Gastrocnemius medialis (tissue), 4 donors: ENCODE measurements at regions not wholly inside any gene's neighbourhood (a gene's known extent, or its start where the extent isn't known, plus 50 kb on each side); places are given as distances from the start of the nearest gene placed in this dataset.

Source experiments
- ATAC-seq, 2 donors: fragments of 150-250 bp; one replicate each; pipeline ENCODE4 v1.9.1; 2016
- DNase-seq, 2 donors: peaks; one replicate each; pipeline ENCODE4 v3.0.0-alpha.2; 2019
- H3K27ac ChIP-seq, 4 donors: fragments of 200-600 bp; sonication (generic); 1 replicate in 1 of 4; 2 replicates in 3 of 4; pipeline ENCODE4 v1.5.1; 2016 to 2018; ENCODE audit warnings: mild to moderate bottlenecking in 2 of 4, moderate library complexity in 1 of 4
- H3K27me3 ChIP-seq, 3 donors: fragments of 200-600 bp; sonication (generic) in 2 of 3; 1 replicate in 1 of 3; 2 replicates in 2 of 3; pipeline versions ENCODE4 v1.5.1 to v1.6.0; 2016 to 2019; ENCODE audit warnings: mild to moderate bottlenecking in 1 of 3, moderate library complexity in 1 of 3
- H3K36me3 ChIP-seq, 2 donors: fragments of 200-600 bp; sonication (generic) in 1 of 2; one replicate each; pipeline ENCODE4 v1.5.1; 2017 to 2018
- H3K4me1 ChIP-seq, 2 donors: fragments of 200-600 bp; sonication (generic) in 1 of 2; one replicate each; pipeline ENCODE4 v1.5.1; 2016 to 2017; ENCODE audit warnings: mild to moderate bottlenecking in 2 of 2
- H3K4me3 ChIP-seq, 4 donors: fragments of 200-600 bp; sonication (generic) in 3 of 4; 1 replicate in 1 of 4; 2 replicates in 3 of 4; pipeline ENCODE4 v1.5.1; 2016 to 2019; ENCODE audit warnings: mild to moderate bottlenecking in 2 of 4
- H3K9me3 ChIP-seq, 3 donors: fragments of 200-600 bp; sonication (generic) in 2 of 3; 1 replicate in 1 of 3; 2 replicates in 2 of 3; pipeline ENCODE4 v1.5.1; 2016 to 2019
- CTCF ChIP-seq, 5 experiments: fragments of 450-650 bp in 3 of 5; fragments of 200-600 bp in 2 of 5; sonication (generic) in 2 of 5; IDR thresholded peaks in 4 of 5; conservative IDR thresholded peaks in 1 of 5; 1 replicate in 4 of 5; 2 replicates in 1 of 5; pipeline ENCODE4 v1.5.1; 2016 to 2019; ENCODE audit warnings: antibody characterized with exemption in 5 of 5, mild to moderate bottlenecking in 3 of 5, moderate library complexity in 3 of 5
- POLR2A ChIP-seq, 2 donors: fragments of 450-650 bp; IDR thresholded peaks; one replicate each; pipeline ENCODE4 v1.6.1; 2017; ENCODE audit warnings: antibody characterized with exemption in 2 of 2, mild to moderate bottlenecking in 2 of 2, moderate library complexity in 2 of 2
- in situ Hi-C, 4 donors: fragments of 200-750 bp; cut with MboI; loops; one replicate each; pipeline versions ENCODE4 v1.15.0 to v1.8.0; 2017; ENCODE audit warnings: low sequenced_read_pairs in 4 of 4
- intact Hi-C: fragments of 100-400 bp; cut with DNase I; formaldehyde crosslinking; loops from one replicate; pipeline ENCODE4 v1.15.1; 2023; ENCODE audit warnings: low total_unique reads

- Histone ChIP-seq H3K4me1 (no peaks in the 10 kb centered on the region), H3K9me3 (no peaks in the 10 kb centered on the region), H3K27ac (no peak overlapping the region), H3K36me3 (no peaks in the 10 kb centered on the region), H3K27me3 (no peaks in the 10 kb centered on the region), H3K4me3 (no peak overlapping the region)
- intact Hi-C loops = no loop called here
- no peak for TF ChIP-seq CTCF (IDR thresholded peaks at IDR 0.05 in 4 of 5, conservative IDR thresholded peaks at IDR 0.05 in 1 of 5)
- ATAC-seq (no peak), DNase-seq (no peak)
- in situ Hi-C loops = no loop called here
Measured at GRCh38 chr2:180474716-180475115, 467.6 kb upstream of the CWC22 start.

GRCh38 chr2:180473456-180473855 lies 466.4 kb upstream of the CWC22 start:
- H3K36me3 ChIP-seq = no peaks in the 10 kb centered on the region
- H3K4me1 ChIP-seq = no peaks in the 10 kb centered on the region
- TF ChIP-seq CTCF (IDR thresholded peaks at IDR 0.05 in 4 of 5, conservative IDR thresholded peaks at IDR 0.05 in 1 of 5) = no peak
- TF ChIP-seq POLR2A (IDR thresholded peaks at IDR 0.05) = no peak
- in situ Hi-C loops (no loop called here), intact Hi-C loops (no loop called here)
- ATAC-seq = no peak
- no peak overlapping the region for H3K4me3 ChIP-seq
- no peaks in the 10 kb centered on the region for H3K27me3 ChIP-seq
- H3K9me3 ChIP-seq = no peaks in the 10 kb centered on the region
- DNase-seq = no peak
- no peak overlapping the region for H3K27ac ChIP-seq

- Histone ChIP-seq H3K4me1 (no peaks in the 10 kb centered on the region), H3K9me3 (no peaks in the 10 kb centered on the region), H3K27me3 (no peaks in the 10 kb centered on the region), H3K36me3 (no peaks in the 10 kb centered on the region), H3K27ac (no peak overlapping the region), H3K4me3 (no peak overlapping the region)
- in situ Hi-C loops (no loop called here), intact Hi-C loops (no loop called here)
- DNase-seq = no peak
- no peak for ATAC-seq
- TF ChIP-seq POLR2A (IDR thresholded peaks at IDR 0.05) (no peak), CTCF (IDR thresholded peaks at IDR 0.05 in 4 of 5, conservative IDR thresholded peaks at IDR 0.05 in 1 of 5) (no peak)
Measured at GRCh38 chr2:180472133-180472532, 465.0 kb upstream of the CWC22 start.

- DNase-seq (no peak), ATAC-seq (no peak)
- H3K27ac ChIP-seq = no peak overlapping the region
- H3K27me3 ChIP-seq = no peaks in the 10 kb centered on the region
- H3K36me3 ChIP-seq = no peaks in the 10 kb centered on the region
- H3K4me3 ChIP-seq = no peak overlapping the region
- intact Hi-C loops = no loop called here
- in situ Hi-C loops = no loop called here
- H3K4me1 ChIP-seq = no peaks in the 10 kb centered on the region
- TF ChIP-seq CTCF (IDR thresholded peaks at IDR 0.05 in 4 of 5, conservative IDR thresholded peaks at IDR 0.05 in 1 of 5) (no peak), POLR2A (IDR thresholded peaks at IDR 0.05) (no peak)
- H3K9me3 ChIP-seq = no peaks in the 10 kb centered on the region
Measured at GRCh38 chr2:180463608-180464007, 456.5 kb upstream of the CWC22 start.

- intact Hi-C loops (no loop called here), in situ Hi-C loops (no loop called here)
- H3K27ac ChIP-seq = no peak overlapping the region
- no peaks in the 10 kb centered on the region for H3K4me1 ChIP-seq
- TF ChIP-seq POLR2A (IDR thresholded peaks at IDR 0.05) (no peak), CTCF (IDR thresholded peaks at IDR 0.05 in 4 of 5, conservative IDR thresholded peaks at IDR 0.05 in 1 of 5) (no peak)
- no peaks in the 10 kb centered on the region for H3K9me3 ChIP-seq
- no peaks in the 10 kb centered on the region for H3K36me3 ChIP-seq
- H3K4me3 ChIP-seq = no peak overlapping the region
- no peak for DNase-seq
- ATAC-seq = no peak
- no peaks in the 10 kb centered on the region for H3K27me3 ChIP-seq
Measured at GRCh38 chr2:180461761-180462160, 454.7 kb upstream of the CWC22 start.
